Astrocyte of the hippocampus (primary cell): ENCODE measurements at regions not wholly inside any gene's neighbourhood (a gene's known extent, or its start where the extent isn't known, plus 50 kb on each side); places are given as distances from the start of the nearest gene placed in this dataset.
"Not testable (repeated sequence)": the region's sequence is repeated elsewhere in the genome, so short reads cannot be mapped to it uniquely, and the experiment has no call there.

Experiments used
- DNase-seq: peaks from one replicate; pipeline ENCODE4 v3.0.0; 2011; ENCODE audit warnings: low read depth, low spot score

DNA sequence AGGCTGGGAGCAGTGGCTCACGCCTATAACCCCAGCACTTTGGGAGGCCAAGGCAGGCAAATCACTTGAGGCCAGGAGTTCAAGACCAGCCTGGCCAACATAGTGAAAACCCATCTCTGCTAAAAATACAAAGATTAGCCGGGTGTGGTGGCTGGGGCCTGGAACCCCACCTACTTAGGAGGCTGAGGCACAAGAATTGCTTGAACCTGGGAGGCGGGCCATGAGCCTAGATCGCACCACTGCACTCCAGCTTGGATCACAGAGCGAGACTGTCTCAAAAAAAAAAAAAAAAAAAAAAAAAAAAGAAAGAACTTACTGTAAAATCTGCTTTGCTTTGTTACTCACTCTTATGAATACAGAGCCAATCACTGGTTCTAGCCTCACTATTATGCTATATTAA, 166.4 kb upstream of the TMCC3 start:
- not testable (repeated sequence) for DNase-seq

DNA sequence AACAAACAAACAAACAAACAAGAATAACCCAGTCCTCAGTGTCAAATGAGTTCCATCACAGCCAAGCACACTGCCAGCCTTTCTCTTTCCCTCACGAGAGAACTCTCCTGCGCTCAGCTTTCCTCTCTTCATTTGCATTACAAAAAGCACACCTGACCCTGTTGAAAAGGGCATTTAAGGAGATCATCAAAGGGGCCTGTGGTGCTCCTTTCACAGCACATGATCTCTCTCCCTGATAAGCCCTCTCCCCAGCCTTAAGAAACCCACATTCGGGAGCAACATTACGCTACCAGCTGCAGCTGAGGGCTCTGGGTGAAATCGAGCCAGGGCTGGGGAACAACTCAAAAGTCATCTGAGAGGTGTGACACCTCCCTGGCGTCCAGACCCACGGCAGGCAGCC, 165.6 kb upstream of the TMCC3 start:
- no peak for DNase-seq

DNA sequence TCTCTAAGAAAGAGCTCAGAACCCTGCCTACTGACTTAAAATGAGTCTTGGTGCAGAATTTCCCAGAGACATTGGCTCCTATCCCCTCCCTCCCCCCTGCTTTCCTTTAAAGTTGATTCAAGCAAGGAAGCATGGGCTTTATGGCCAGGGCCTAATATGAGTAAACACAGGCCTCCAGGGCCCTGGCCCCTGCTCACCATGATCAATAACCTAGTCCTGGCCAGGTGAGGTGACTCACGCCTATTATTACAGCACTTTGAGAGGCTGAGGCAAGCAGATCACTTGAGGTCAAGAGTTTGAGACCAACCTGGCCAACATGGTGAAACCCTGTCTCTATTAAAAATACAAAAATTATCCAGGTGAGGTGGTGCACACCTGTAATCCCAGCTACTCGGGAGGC, 165.1 kb upstream of the TMCC3 start:
- no peak for DNase-seq

DNA sequence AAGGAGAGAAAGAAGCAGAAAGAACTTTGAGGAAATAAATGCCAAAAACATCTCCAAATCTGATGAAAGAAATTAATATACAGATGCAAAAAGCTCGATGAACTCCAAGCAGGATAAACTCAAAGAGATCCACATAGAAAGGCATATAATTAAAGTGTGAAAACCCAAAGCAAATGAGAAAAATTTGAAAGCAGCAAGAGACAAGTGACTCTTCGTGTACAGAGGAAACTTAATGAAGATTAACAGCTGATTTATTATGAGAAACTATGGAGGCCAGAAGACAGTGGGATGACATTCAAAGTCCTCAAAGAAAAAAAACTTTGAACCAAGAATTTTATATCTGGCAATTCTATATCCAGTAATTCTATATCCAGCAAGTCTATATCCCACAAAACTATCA, 163.0 kb upstream of the TMCC3 start:
- no peak for DNase-seq

DNA sequence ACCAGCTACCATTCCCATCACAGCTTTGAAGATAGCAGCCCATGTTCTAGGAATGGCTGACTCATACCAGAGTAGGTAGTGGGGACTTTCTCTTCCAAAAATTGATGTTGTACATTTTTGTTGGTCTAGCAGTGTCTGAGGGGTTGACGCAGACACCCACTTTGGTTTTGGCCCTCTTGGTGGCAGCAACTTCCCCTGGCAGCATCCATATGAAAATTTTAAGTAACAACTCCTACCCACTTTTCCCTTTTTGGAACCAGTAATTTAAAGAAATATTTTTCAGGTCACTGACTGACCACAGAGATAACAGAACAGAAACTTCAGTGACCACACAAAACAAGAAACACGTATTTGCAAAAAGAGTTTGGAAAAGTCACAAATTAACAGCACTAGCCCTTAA, 162.0 kb upstream of the TMCC3 start:
- DNase-seq: no peak

DNA sequence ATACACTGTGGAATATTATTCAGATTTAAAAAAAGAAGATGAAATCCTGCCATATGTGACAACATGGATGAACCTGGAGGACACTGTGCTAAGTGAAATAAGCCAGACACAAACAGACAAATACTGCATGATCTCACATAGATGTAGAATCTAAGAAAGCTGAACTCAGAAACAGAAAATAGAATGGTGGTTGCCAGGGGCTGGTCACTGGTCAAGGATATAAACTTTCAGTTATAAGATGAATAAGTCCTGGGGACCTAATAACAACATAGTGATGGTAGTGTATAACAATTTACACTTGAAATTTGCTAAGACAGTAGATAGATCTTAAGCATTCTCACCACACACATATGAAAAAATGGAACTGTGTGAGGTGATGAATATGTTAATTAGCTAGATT, 161.3 kb upstream of the TMCC3 start:
- DNase-seq: no peak

DNA sequence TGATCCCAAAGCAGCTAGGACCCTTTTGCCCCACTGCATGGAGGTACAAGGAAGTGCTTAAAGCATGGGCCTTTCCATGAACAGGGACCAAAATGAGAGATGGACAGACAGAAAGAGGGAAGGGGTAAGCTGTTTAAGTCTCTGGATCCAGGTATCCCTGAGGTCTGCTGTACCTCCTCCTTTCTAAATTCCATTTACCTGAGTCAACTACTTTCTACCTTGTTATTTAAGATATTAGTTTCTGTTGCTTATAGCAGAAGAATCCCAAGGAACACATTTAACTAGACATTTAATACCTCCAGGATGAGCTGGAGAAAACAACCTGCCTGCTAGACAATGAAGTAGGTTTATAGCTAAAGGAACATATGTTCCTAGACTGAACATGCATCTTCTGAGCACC, 157.6 kb upstream of the TMCC3 start:
- DNase-seq: no peak

DNA sequence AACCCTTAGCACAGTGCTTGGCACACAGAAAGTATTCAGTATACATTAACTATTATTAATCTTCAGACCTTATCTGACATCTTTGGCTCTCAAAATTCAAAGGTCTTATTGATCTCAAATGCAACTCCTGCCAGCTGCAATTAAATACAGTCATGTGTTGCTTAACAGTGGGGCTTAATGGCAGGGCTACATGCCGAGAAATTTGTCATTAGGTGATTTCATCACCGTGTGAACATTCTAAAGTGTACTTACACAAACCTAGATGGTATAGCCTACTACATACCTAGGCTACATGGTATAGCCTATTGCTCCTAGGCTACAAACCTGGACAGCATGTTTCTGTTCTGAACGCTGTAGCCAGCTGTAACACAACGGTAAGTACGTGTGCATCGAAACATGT, 156.3 kb upstream of the TMCC3 start:
- DNase-seq: no peak

DNA sequence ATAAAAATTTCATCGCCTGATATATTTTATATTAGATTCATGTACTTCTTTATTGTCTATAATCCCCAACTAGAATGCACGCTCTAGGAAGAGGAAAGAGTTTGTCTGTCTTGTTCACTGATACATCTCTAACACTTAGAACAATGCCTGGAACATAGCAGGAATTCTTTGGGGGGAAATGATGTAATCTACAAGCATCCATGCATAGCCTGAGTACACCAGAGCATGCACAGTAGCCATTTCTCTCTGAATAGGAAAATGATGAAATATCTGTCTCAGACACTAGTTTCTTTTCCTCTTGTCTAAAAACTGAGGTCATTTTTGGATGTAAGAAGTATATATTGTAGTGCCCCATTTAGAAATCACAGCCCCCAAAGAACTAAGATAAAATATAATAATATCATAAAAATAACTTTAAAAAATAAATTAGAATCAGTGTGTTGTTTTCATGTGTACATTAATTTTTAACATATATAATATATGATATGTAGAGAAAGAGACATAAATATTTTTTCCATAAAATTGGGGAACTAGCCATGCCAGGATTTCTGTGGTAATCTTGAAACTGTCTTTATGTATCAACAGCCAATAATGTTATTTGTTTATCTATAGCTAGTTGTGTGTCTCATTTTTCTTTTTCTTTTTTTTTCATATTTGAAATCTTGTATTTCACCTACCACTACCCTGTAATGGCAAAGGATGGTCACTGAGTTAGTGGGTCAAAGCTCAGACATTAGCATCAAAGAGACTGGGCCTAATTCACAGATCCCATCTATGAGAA, 155.6 kb upstream of the TMCC3 start:
- DNase-seq: peak; percentile 81

DNA sequence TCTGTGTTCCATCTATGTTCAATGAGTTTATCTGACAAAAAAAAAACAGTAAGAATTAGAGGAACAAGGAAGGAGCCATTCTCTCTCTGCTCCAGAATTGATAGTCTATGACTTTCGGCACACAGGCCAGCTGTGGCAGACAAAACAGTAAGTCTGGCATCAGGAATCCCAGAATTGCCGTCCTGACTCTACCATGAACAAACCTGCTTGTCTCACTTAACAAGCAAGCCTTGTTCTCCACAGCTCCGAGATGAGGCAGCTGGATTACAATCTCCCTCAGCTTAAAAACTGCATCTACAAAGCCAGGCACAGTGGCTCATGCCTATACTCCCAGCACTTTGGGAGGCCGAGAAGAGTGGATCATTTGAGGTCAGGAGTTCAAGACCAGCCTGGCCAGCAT, 153.6 kb upstream of the TMCC3 start:
- DNase-seq: no peak

DNA sequence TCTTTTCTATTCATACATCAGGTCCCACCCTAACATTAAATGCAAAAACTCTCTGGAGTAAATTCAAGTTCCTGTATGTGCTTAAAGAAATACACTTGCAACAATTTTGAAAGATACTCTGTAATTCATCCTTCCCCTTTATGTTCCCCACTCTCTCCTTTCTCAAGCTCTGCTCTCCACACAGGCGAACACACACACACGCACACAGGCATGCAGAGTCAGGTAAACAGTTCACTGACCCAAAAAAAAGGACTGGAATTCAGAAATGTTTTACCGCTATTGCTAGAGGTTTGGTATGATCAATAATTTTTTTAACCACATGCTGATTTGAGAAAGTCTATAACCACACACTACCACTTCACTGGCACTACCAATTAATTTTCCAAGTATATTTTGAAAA, 152.4 kb upstream of the TMCC3 start:
- DNase-seq: no peak

DNA sequence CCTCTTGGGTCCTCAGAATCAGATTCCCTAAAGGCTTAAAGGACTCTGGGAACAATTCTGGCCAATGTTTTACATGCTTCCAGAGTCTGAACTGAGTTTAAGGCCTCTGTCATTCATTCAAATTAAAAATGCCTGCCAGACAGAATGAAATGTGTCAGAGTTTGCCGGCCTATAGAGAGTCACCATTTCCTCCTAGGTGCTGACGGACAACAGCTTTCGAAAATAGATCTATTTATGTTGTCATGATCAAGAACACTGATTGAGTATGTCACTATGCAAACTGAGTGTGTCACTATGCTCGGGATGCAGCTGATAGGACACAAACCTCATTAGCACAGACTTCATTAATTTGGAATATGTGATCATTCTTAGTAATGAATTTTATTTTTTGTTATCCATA, 151.4 kb upstream of the TMCC3 start:
- no peak for DNase-seq

DNA sequence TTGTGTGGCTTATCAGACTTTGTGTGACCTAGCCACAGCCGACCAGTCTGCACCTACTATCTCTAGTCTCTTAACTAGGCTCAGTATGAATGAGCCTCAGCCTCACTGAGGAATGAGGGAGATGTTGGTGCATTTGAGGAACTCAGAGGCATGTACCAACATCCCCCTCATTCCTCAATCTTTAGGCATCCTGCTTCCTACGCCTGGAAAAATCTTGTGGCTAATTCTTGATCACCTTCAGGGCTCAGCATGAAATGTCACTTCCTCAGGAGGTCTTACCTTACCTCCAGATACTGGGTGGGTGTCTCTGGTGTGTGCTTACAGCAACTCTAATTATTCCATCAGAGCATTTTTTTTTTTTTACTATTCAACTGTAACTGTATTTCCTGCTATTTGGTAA, 148.8 kb upstream of the TMCC3 start:
- no peak for DNase-seq

DNA sequence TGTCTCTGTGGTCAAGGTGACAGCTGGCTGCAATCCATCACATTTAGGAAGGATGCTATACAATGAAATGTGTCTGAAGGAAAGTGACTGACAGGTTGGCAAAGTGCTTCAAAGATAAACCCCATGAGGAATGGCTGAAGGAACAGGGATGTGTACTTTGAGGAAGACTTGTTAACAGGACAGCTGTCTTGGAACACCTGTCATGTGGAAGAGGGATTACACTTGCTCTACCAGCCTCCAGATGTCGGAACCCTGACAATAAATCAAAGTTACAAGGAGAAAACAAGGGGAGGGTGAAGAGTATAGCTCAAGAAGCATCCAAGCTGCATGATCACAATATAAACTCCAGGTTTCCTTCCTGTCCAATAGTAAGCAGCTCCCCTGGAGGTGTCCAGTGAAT, 147.8 kb upstream of the TMCC3 start:
- DNase-seq: no peak

DNA sequence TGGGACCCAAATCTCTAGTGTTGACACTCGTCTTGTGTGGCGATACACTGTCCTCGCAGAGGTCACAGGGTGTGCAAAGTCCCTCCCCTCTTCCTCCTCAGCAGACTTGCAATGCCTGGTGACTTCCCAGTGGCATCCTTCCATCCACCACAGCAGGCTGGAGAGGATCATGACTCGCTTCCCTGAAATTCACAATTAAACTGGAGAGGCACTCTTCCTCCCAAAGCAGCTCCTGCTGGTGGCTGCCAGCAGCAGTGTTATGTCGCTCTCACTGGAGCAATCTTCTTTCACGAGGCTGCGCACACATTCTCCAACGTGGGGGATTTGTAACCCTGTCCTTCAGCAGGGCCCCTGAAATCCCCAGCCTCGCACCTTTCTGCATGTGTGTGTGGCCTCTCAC, 145.2 kb upstream of the TMCC3 start:
- DNase-seq: peak; percentile 79

DNA sequence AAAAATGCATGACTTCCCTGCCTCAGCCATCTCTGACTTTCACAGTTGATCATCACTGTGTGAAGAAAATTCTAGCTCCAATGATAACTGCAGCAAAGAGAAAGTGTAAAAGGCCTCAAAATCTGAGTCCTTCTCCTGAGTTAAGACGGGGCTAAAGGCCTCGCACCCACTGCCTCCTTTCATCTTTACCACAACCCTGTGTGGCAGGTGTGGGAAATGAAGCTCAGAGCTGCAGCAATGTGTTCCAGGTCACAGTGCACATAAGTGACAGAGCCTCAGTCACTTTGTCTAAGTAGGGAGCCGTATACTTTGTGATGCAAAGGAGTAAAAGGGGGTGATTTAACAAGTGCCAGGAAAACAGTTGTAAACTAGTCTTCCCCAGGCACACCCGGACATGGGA, 144.7 kb upstream of the TMCC3 start:
- no peak for DNase-seq

DNA sequence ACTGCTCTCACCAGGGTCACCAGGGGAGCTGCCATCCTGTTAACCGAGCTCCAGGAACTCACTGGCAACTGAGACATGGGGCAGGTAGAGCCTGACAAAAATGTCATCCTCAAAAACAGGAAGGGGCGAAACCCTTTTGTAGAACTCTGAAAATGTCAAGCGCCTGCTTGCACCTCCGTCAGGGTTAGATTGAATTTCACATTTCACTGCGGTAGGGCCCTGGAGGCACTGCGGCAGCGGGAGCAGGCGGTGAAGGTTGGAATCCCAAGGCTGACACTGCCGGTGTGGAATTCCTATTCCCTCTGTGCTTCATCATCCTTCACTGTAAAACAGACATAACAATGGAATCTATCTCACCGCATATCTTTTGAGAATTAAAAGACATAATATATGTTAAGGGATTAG, 142.8 kb upstream of the TMCC3 start:
- no peak for DNase-seq

DNA sequence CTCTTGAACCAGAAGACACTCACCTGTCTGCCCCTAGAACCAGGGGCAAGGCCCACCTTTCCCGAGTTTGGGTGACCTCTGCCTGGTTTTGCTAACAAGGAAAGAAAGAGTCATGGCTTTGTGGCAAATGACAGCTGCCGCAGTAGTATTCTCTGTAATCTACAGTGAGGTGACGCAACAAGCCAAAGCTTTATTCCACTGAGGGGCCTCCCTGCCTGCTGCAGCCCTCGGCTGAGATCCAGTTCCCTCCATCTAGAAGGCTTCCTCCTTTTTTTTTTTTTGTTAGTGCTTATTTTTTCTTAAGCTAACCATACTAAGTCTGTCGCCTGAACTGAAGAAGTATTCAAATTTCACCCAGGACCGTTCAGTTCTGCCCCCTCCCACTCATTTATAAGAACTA, 142.3 kb upstream of the TMCC3 start:
- DNase-seq: no peak

DNA sequence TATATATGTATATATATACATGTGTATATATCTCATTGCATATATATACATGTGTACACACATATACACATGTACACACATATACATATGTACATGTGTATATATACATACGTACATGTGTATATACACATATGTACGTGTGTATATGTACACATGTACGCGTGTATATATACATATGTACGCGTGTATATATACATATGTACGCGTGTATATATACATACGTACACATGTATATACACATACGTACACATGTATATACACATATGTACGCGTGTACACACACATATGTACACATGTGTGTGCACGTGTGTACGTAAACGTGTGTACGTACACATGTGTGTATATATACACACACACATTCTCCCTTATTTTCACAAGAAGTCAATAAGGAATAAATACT, 141.6 kb upstream of the TMCC3 start:
- DNase-seq: no peak

DNA sequence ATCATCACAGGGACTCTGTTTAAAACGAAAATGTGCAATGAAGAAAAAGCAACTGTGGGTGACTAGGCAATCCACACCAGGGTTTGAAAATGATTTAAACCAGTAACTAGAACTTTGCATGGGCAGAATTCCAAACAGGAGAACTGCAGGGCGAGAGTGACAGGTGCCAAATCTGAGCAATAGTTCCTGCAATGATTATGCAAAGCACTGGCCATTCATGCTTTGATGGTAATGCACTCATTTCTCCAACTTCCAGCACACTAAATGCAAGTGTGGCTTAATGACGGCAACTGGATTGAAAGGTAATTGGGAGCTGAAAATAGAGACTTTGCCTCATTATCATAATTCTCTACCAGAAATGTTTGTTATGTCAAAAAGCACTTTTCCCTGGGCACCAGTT, 140.5 kb upstream of the TMCC3 start:
- DNase-seq: no peak

DNA sequence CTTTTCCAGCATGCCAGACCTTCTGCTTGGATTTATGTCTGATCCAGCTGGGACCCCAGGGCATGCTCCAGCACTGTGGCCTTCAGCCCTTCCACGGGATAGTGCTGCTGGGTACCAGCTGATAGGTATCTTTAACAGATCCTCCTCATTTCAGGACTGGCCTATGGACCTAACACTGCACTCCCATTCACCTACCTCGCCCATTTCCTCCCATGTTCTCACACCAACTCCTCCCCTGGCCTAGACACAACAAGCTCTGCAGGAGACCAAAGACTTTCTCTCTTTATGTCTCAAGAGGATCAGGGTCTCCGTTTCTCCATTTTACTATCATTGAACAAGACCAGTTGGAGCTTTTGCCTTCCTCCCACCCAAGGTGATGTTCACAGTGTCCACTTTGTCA, 140.0 kb upstream of the TMCC3 start:
- DNase-seq: no peak

DNA sequence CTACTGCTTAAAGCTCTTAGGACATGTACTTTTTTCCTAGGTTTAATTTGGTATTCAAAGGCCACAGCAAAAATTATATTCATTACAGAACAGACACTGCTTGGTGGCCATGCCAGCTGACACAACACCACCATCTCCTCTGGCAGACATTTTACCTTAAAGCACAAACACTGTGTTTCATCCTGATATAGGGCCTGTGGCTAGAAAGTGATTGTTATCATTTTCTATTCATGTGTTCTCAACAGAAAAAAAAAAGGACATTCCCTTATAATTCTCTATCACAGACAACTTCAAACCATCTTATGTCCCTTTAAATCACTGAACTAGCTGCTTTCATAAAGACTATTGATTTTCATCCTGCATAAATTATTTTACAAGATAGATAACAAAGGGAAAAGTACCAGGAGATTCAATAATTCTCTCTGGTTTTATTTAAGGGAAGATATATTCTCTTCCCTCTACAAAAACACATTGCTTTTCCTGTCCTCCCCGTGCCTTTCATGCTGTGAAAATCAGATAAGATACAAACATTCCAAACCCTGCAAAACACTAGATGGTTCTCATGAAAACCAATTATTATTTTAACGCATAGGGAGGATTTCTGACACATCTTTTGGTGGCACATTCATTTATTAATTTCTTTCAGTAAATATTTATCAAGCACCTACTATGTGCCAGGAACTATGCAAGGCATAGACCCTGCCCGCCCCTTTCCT, 139.3 kb upstream of the TMCC3 start:
- no peak for DNase-seq

DNA sequence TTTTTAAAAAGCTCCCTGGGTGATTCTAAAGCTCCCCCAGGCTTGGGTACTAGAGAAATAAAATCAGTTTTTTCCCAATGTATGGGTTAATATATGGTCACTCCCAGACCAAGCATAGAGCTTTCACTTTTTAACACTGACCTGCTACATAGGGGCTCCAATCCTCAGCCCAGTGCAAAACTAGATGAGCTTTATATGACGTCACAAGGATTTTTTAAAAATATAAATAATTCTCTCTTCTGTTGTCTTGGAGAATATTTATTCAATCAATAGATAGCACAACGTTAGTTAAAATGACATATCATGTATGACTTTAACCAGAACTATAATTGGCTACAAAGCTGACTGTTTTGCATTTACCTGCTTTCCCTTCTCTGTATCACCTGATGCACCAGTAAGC, 137.9 kb upstream of the TMCC3 start:
- DNase-seq: no peak

DNA sequence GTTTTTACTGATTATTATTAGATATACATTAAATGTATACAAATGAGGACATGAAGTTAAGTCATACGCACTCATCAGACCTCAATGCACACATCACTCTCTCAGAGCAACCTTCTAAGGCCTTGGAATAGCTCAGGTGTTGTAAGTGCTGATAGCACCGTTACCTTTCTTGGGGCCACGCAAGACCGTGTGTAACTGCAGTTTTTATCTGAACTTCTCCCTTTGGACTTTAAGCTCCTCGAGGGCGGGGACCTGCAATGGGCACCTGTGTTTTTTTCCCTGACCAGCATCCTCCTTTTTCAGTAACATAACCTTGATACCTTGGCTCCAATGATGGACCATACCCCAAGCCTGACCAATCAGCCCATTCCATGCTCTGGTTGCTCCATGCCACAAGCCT, 136.5 kb upstream of the TMCC3 start:
- no peak for DNase-seq
